ENCODE measurements at regions not wholly inside any gene's neighbourhood (a gene's known extent, or its start where the extent isn't known, plus 50 kb on each side); places are given as distances from the start of the nearest gene placed in this dataset.

- TF ChIP-seq CTCF (IDR thresholded peaks at IDR 0.05) (no peak), SIN3A (IDR thresholded peaks at IDR 0.05; ENCODE audit: borderline replicate concordance, insufficient read depth, low read depth, low read length) (no peak), TCF7L2 (IDR thresholded peaks at IDR 0.05; ENCODE audit: low read depth, low read length) (no peak)
These were observed 814.5 kb downstream of the KCNJ18 start for GRCh38 chr17:22506861-22507260.

All from Panc1 (cell line).